ENCODE measurements at regions not wholly inside any gene's neighbourhood (a gene's known extent, or its start where the extent isn't known, plus 50 kb on each side); places are given as distances from the start of the nearest gene placed in this dataset.
"Not testable (repeated sequence)": the region's sequence is repeated elsewhere in the genome, so short reads cannot be mapped to it uniquely, and the experiment has no call there.

GRCh38 chr5:18399461-18400327 lies 765.4 kb downstream of the TAF11L14 start:
- not testable (repeated sequence) for FAIRE-seq; DNase-seq (ENCODE audit: low spot score)

DNA sequence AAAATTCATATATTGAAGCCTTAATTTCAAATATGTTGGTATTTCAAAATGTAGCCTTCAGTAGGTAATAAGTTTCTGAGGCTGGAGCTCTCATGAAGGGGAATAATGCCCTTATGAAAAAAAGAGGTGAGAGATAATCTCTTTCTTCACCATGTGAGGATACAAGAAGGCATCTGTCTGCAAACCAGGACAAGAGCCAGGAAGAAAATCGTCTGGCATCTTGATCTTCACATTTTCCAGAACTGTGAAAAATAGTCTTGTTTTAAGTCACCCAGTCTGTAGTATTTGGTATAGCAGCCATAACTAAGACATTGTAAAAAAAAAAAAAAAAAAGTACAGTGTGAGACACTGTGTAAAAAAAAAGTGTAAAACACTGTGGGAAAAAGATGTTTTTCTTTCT lies 768.9 kb downstream of the TAF11L14 start:
- no peak for DNase-seq (ENCODE audit: low spot score)
- no peak for FAIRE-seq

DNA sequence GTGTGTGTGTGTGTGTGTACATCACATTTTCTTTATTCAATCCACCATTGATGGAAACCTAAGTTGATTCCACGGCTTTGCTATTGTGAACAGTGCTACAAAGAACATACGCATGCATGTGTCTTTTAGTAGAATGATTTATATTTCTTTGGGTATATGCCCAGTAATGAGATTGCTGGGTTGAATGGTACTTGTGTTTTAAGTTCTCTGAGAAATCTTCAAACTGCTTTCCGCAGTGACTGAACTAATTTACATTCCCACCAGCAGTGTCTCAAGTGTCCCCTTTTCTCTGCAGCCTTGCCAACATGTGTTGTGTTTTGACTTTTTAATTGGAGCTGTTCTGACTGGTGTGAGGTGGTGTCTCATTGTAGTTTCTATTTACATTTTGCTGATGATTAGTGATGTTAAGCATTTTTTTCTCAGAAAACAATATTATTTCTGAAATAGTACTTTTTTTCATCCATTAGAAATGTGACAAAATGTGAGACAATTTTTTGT lies 769.7 kb downstream of the TAF11L14 start:
- DNase-seq (ENCODE audit: low spot score), result no peak
- no peak for FAIRE-seq

GRCh38 chr5:18420711-18421110 lies 786.5 kb downstream of the TAF11L14 start:
- FAIRE-seq, result no peak
- DNase-seq (ENCODE audit: low spot score), result no peak

DNA sequence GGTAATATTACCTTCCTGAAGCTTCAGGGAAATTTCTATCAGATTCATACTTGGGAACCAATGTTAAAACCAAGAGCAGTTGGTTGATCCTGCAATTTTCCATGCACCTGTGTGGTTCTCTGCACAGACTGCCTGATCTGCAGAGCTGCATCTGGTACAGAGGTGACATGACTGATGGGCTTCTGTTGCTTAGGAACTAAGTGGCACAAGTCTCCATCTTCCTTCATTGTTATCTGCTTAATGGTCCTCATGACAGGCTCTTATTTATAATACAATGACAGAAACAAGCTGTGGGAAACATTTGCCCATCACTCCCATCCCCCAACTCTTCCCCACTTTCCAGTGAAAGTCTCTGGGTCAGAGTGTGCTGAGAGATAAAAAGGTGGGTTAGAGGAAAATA lies 799.1 kb downstream of the TAF11L14 start:
- DNase-seq (ENCODE audit: low spot score), result no peak
- no peak for FAIRE-seq

DNA sequence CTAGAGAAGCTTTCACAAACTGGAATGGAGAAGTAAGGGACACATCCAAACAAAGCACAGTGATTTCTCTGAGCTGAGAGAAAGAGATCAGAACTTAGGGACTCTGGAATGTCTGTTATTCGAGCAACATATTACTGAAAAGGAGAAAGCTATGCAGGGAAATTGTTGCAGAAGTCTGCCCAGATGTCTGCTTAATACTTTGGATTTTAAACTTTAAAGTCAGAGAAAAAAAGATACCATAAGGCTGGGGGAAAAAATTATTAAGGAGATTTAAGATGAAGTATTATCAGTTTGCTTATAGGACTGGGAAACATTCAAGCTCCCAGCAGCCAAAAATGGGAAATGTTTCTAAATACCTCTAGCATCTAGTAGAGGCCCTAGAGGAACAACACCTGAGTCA lies 803.9 kb downstream of the TAF11L14 start:
- no peak for FAIRE-seq

DNA sequence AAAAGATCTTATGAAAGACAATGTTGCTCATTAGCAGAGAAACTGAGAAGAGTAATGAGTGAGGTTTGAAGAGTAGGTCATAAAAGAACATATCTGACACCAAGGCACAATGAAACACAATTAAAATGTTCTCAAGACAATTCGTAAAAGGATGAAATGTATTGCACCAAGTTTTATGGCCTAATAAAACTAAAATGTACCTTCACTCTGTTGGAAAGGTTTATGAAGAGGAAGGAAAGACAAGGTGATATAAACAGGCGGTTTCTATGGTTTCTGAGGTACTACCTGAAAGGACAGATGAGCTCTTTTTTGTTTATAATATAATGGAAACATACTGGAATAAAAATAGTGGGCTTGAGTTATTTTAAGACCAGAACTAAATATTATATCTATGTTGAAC lies 821.3 kb downstream of the TAF11L14 start:
- FAIRE-seq (no peak), DNase-seq (ENCODE audit: low spot score) (no peak)

More for the DNA sequence above, 803.9 kb downstream of the TAF11L14 start:
- no peak for DNase-seq (ENCODE audit: low spot score)

DNA sequence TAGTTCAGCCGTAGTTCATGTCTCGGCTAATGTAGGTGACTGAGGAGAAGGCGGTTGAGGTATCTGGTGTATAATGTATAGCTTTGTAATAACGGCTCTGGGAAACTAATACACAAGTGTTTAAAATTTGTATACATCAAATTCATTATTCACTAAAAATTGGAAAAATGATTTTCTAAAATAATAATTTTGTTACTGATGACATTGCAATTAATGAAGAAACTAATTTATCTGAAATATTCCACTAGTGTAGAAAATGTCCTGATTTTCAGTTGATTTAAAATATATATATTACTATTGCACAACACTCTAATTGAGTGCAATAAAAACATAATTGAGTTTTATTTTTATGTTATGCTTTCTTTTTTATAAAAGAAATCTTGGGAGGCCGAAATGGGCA lies 823.0 kb downstream of the TAF11L14 start:
- no peak for FAIRE-seq
- DNase-seq (ENCODE audit: low spot score), result no peak

GRCh38 chr5:18461766-18462165 lies 827.5 kb downstream of the TAF11L14 start:
- DNase-seq (ENCODE audit: low spot score) (no peak), FAIRE-seq (no peak)

DNA sequence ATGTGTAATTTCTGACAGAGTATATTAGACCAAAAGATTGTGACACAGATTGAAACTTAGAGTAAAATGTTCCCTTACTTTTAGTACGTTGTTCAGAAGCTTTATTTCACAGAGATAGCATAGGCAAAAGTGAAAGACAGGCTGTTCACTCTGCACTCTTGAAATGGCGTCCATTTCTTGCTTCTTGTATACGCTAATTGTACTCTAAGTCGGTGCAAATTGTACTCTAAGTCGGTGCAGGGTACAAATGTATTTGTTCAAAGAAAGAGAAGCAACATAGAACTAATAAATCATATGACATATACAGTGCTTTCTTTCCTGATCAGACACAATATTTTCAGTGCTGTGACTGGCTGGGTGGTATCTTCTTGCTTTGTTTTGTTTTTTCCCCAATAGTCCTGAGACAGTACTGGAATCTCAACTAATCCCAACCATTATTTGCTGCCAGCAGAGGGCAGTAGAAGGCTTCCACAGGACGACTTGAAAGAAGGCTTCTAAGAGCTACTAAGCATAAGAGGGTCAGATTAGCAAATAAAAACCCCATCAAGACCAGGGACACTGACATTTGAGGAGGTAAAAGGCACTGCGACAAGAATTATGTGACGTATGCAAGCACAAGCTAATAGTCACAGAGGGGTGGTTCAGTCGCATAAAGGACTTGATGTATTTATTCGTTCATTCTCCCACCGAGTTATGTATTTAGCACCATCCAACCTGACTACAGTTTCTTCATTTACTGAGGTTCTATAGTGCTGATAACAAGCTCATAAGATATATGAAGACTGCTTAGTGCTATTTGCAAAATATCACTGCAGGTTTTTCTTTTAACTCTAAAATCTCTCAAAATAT lies 831.8 kb downstream of the TAF11L14 start:
- DNase-seq (ENCODE audit: low spot score), result peak; percentile 62
- peak; percentile 91 for FAIRE-seq

GRCh38 chr5:18466731-18467130 lies 832.5 kb downstream of the TAF11L14 start:
- no peak for FAIRE-seq
- no peak for DNase-seq (ENCODE audit: low spot score)

DNA sequence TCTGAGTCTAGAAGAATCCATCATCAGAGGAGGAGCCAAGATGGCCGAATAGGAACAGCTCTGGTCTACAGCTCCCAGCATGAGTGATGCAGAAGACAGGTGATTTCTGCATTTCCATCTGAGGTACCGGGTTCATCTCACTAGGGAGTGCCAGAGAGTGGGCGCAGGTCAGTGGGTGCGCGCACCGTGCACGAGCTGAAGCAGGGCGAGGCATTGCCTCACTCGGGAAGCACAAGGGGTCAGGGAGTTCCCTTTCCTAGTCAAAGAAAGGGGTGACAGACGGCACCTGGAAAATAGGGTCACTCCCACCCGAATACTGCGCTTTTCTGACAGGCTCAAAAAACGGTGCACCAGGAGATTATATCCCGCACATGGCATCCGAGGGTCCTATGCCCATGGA lies 837.5 kb downstream of the TAF11L14 start:
- FAIRE-seq, result not testable (repeated sequence)

DNA sequence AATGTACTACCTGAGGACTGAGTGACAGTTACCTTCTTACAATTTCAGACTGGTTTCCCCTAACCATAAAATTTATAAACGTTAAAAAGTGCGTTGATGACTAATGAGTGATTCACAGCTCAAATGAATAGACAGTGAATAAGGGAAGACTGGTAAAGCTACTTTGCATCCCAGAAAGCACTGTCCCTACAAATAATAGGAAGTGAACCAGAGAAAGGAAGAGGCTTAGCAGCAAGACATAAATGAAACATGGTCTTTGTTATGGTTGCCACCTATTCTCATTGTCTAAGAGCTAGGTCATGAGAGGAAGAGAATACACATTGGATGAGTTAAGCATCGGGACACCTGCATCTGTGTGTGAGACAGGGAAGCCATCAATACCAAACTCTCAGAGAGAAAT lies 849.2 kb downstream of the TAF11L14 start:
- FAIRE-seq (no peak), DNase-seq (ENCODE audit: low spot score) (peak; percentile 13)

More for the DNA sequence above, 837.5 kb downstream of the TAF11L14 start:
- not testable (repeated sequence) for DNase-seq (ENCODE audit: low spot score)

DNA sequence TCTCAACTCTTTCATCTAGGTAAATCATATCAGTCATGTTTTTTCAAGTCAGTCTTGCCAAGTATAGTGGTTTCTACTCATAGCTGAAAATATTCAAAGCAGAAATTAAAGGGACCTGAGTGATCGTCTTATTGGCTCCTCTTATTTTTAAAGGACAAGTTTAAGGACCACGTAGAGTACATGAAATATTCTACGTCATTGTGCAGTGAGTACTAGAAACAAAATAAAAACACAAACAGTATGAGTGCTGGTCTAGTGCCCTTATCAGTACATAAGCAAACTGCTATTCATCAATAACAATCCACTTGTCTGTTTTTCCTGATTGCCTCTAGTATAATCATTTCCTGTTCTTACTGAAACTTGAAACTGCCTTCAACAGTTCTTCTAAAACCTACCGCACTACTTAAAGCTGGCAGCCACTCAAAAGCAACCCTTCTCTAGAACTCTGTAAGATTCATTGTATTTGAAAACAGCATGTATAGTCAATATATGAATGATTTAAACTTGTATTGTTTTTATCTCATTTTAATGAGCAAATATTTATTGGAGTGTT lies 853.7 kb downstream of the TAF11L14 start:
- no peak for DNase-seq (ENCODE audit: low spot score)

DNA sequence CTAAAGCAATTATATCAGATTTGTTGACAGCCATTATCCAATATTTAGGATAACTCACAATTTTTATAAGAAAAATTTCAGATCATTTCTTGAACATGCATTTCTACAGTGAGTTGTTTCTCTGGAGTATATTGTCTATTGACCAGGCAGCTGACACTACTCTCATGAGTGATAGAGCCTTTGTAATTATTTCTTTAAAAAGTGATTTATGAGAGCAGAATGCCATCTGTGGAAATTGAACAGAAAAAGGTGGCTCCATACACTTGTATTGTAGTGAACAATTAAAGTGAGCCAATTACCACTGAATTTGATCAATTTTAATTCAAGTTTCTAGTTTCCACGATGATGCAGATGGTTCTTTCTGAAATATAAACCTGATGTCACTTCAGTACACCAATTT lies 855.4 kb downstream of the TAF11L14 start:
- DNase-seq (ENCODE audit: low spot score) (no peak), FAIRE-seq (no peak)

More for the DNA sequence above, 853.7 kb downstream of the TAF11L14 start:
- FAIRE-seq, result no peak

GRCh38 chr5:18491349-18491748 lies 857.1 kb downstream of the TAF11L14 start:
- FAIRE-seq, result no peak
- no peak for DNase-seq (ENCODE audit: low spot score)

DNA sequence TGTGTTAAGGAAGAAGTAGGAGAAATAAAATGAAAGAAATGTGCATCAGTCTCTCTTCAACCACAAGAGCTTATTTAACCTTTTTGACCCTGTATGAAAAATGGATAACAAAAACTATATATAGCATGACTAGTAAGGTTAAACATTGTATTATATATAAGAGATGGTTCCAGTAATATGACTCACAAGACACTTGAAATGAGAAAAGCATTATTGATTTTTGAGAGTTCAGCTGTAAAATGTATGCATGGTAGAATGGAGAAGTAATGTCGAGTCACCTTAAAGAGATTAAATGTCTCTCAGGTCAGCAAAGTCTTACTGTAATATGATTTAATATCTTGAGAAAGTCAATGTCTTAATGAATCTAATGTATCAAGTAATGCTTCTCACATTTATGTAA lies 860.9 kb downstream of the TAF11L14 start:
- FAIRE-seq (no peak), DNase-seq (ENCODE audit: low spot score) (no peak)

DNA sequence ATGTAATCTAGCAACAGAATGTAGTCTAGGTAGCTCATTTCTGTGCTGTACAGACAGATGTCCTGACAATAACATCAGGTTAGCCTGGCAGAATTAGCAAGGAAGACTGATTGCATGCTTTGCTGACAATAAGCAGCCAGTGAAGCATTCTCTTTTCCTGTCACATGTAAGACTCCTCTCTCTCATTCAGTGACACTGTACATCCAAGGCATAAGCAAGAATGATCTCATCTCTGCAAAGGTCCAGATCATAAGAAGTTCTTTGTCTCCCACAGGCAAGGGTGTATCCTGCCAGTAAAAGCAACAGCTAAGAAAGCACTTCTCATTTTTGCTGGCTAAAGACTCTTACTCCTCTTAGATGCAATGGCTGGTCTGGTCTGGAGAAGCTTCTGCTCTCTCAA lies 861.8 kb downstream of the TAF11L14 start:
- no peak for DNase-seq (ENCODE audit: low spot score)
- peak; percentile 37 for FAIRE-seq

DNA sequence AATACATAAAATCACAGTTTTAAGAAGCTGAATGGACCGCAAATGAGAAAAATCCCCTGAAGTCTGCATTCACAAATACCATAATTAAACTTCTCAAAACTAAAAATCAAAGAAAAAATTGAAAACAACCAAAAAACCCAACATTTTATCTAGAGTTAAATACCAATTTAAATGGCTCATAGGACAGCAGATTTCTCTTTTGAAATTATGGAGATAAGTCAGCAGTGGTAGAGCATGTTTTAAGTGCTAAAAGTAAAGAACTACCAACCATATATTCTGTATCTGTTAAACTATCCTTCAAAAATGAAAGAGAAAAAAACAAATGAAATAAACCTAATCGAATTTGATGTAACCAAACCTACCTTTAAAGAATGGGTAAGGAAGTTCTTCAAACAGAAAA lies 862.8 kb downstream of the TAF11L14 start:
- no peak for FAIRE-seq
- no peak for DNase-seq (ENCODE audit: low spot score)

GRCh38 chr5:18503797-18504328 lies 869.6 kb downstream of the TAF11L14 start:
- DNase-seq (ENCODE audit: low spot score), result no peak
- FAIRE-seq, result no peak

DNA sequence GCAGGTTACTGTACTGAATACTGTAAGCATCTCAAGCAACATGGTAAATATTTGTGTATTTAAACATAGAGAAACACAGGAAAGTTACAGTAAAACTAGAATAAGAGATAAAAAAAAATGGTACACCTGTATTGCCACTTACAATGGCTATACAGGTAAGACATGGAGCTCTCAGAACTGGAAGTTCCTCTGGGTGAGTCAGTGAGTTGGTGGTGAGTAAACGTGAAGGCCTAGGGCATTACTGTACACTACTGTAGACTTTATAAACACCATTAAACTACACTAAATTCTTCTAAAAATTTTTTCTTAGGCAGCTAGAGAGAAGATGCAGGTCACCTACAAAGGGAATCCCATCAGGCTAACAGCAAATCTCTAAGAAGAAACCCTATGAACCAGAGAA lies 872.9 kb downstream of the TAF11L14 start:
- FAIRE-seq (no peak), DNase-seq (ENCODE audit: low spot score) (no peak)
